ENCODE measurements at regions not wholly inside any gene's neighbourhood (a gene's known extent, or its start where the extent isn't known, plus 50 kb on each side); places are given as distances from the start of the nearest gene placed in this dataset.

DNA sequence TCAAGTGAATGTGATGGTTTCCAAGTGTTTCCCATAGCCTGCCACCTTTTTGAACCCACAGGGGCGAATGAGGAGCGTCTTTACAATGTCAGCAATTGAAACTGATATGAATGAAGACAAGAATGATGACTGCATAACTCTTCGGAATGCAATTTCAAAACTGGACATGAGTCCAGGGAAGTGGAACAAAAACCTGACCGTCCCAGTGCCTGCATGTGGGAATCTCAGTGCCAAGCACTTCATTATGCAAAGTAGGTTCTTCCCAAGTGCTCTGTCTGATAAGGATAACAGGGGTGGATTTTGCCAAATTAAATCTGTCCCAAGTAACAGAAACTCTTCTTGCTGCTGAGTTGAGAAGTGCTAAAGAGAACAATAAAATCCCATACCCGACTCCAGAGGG, 243.8 kb upstream of the ADAMTS16 start:
- TF ChIP-seq POLR2A (IDR thresholded peaks at IDR 0.05): no peak
- TF ChIP-seq, protein P1, sequence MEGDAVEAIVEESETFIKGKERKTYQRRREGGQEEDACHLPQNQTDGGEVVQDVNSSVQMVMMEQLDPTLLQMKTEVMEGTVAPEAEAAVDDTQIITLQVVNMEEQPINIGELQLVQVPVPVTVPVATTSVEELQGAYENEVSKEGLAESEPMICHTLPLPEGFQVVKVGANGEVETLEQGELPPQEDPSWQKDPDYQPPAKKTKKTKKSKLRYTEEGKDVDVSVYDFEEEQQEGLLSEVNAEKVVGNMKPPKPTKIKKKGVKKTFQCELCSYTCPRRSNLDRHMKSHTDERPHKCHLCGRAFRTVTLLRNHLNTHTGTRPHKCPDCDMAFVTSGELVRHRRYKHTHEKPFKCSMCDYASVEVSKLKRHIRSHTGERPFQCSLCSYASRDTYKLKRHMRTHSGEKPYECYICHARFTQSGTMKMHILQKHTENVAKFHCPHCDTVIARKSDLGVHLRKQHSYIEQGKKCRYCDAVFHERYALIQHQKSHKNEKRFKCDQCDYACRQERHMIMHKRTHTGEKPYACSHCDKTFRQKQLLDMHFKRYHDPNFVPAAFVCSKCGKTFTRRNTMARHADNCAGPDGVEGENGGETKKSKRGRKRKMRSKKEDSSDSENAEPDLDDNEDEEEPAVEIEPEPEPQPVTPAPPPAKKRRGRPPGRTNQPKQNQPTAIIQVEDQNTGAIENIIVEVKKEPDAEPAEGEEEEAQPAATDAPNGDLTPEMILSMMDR (IDR thresholded peaks at IDR 0.05): no peak
